ENCODE measurements at regions not wholly inside any gene's neighbourhood (a gene's known extent, or its start where the extent isn't known, plus 50 kb on each side); places are given as distances from the start of the nearest gene placed in this dataset.

GRCh38 chr16:64659866-64660265, 462.0 kb downstream of the CDH11 start:
- no peak for DNase-seq (ENCODE audit: extremely low spot score, unreplicated experiment)
- no peak overlapping the region for H3K4me3 Mint-ChIP-seq (ENCODE audit: unreplicated experiment)
- H3K9me3 Mint-ChIP-seq (ENCODE audit: unreplicated experiment): no peaks in the 10 kb centered on the region
- H3K36me3 Mint-ChIP-seq (ENCODE audit: unreplicated experiment): no peaks in the 10 kb centered on the region
- H3K27ac Mint-ChIP-seq (ENCODE audit: unreplicated experiment): no peak overlapping the region
- no peaks in the 10 kb centered on the region for H3K27me3 Mint-ChIP-seq (ENCODE audit: unreplicated experiment)
- no peak for TF ChIP-seq CTCF (IDR thresholded peaks at IDR 0.05)
- H3K4me1 Mint-ChIP-seq (ENCODE audit: unreplicated experiment): peaks cover 20% of the 10 kb centered on the region

- Mint-ChIP-seq H3K4me3 (ENCODE audit: unreplicated experiment) (no peak overlapping the region), H3K9me3 (ENCODE audit: unreplicated experiment) (no peaks in the 10 kb centered on the region), H3K27ac (ENCODE audit: unreplicated experiment) (no peak overlapping the region), H3K27me3 (ENCODE audit: unreplicated experiment) (no peaks in the 10 kb centered on the region), H3K4me1 (ENCODE audit: unreplicated experiment) (peaks cover 38% of the 10 kb centered on the region), H3K36me3 (ENCODE audit: unreplicated experiment) (peaks cover 2% of the 10 kb centered on the region)
- TF ChIP-seq CTCF (IDR thresholded peaks at IDR 0.05): no peak
- no peak for DNase-seq (ENCODE audit: extremely low spot score, unreplicated experiment)
Measured at GRCh38 chr16:64657316-64658011, 464.4 kb downstream of the CDH11 start.

GRCh38 chr16:64656471-64656870, 465.4 kb downstream of the CDH11 start:
- H3K27me3 Mint-ChIP-seq (ENCODE audit: unreplicated experiment): no peaks in the 10 kb centered on the region
- peaks cover 2% of the 10 kb centered on the region for H3K36me3 Mint-ChIP-seq (ENCODE audit: unreplicated experiment)
- H3K4me1 Mint-ChIP-seq (ENCODE audit: unreplicated experiment): peaks cover 38% of the 10 kb centered on the region
- no peak for TF ChIP-seq CTCF (IDR thresholded peaks at IDR 0.05)
- H3K4me3 Mint-ChIP-seq (ENCODE audit: unreplicated experiment): no peak overlapping the region
- peaks cover 5% of the 10 kb centered on the region for H3K9me3 Mint-ChIP-seq (ENCODE audit: unreplicated experiment)
- no peak for DNase-seq (ENCODE audit: extremely low spot score, unreplicated experiment)
- H3K27ac Mint-ChIP-seq (ENCODE audit: unreplicated experiment): peak overlapping the region; percentile 58

- Mint-ChIP-seq H3K4me1 (ENCODE audit: unreplicated experiment) (peaks cover 38% of the 10 kb centered on the region), H3K36me3 (ENCODE audit: unreplicated experiment) (peaks cover 2% of the 10 kb centered on the region), H3K4me3 (ENCODE audit: unreplicated experiment) (no peak overlapping the region), H3K27ac (ENCODE audit: unreplicated experiment) (peak overlapping the region; percentile 6), H3K27me3 (ENCODE audit: unreplicated experiment) (no peaks in the 10 kb centered on the region), H3K9me3 (ENCODE audit: unreplicated experiment) (peaks cover 18% of the 10 kb centered on the region)
- no peak for TF ChIP-seq CTCF (IDR thresholded peaks at IDR 0.05)
- DNase-seq (ENCODE audit: extremely low spot score, unreplicated experiment): no peak
Measured at GRCh38 chr16:64654178-64654577, 467.7 kb downstream of the CDH11 start.

- Mint-ChIP-seq H3K36me3 (ENCODE audit: unreplicated experiment) (peaks cover 4% of the 10 kb centered on the region), H3K4me3 (ENCODE audit: unreplicated experiment) (no peak overlapping the region), H3K9me3 (ENCODE audit: unreplicated experiment) (peaks cover 18% of the 10 kb centered on the region), H3K4me1 (ENCODE audit: unreplicated experiment) (peaks cover 7% of the 10 kb centered on the region), H3K27ac (ENCODE audit: unreplicated experiment) (no peak overlapping the region), H3K27me3 (ENCODE audit: unreplicated experiment) (no peaks in the 10 kb centered on the region)
- no peak for DNase-seq (ENCODE audit: extremely low spot score, unreplicated experiment)
- no peak for TF ChIP-seq CTCF (IDR thresholded peaks at IDR 0.05)
Measured at GRCh38 chr16:64648282-64648681, 473.6 kb downstream of the CDH11 start.
